Endothelial cell of umbilical vein (primary cell): ENCODE measurements at regions not wholly inside any gene's neighbourhood (a gene's known extent, or its start where the extent isn't known, plus 50 kb on each side); places are given as distances from the start of the nearest gene placed in this dataset.

Experiments used
- BruUV-seq: library from RNA; stranded (reverse); fragments of 400-500 nt; replicated peaks from 2 replicates; lab custom pipeline; 2021; lab: Mats Ljungman, UMichigan
- CTCF ChIA-PET: fragments of 300-600, 350-600 bp; sonication (Branson Sonifier 250); formaldehyde crosslinking; loops from one replicate; lab custom pipeline; 2021; ENCODE audit warnings: antibody characterized with exemption, inconsistent platforms; lab: Charles Lee
- POLR2A ChIA-PET: fragments of 300-600, 350-600 bp; sonication (Branson Sonifier 250); formaldehyde crosslinking; loops from one replicate; lab custom pipeline; 2021; ENCODE audit warnings: antibody characterized with exemption, inconsistent platforms; lab: Charles Lee
- DNase-seq: peaks from one replicate; pipeline ENCODE4 v3.0.0-alpha.2; 2011; ENCODE audit warnings: low read depth, low spot score
- FAIRE-seq: peaks from 2 replicates; lab custom pipeline; 2011; peaks lifted over from hg19 to GRCh38; lab: Jason Lieb, UNC
- H2AFZ ChIP-seq: 2 replicates; pipeline ENCODE4 v1.6.0; 2012; ENCODE audit warnings: low read depth, low read length, control low read depth, inconsistent platforms
- H3K27ac ChIP-seq: 2 replicates; pipeline ENCODE4 v1.5.1; 2011; ENCODE audit warnings: low read depth, mild to moderate bottlenecking, control low read depth, low read length, moderate library complexity; ENCODE audit not compliant: insufficient read depth
- H3K27me3 ChIP-seq, 2 experiments: 2 replicates each; pipeline versions ENCODE4 v1.6.0 to v1.6.1; 2011; ENCODE audit warnings: low read length in 2 of 2, mixed read lengths in 1 of 2; ENCODE audit not compliant: control insufficient read depth in 2 of 2, insufficient read depth in 2 of 2
- H3K36me3 ChIP-seq, 2 experiments: 2 replicates in 1 of 2; 3 replicates in 1 of 2; pipeline ENCODE4 v1.5.1; 2011; ENCODE audit warnings: low read length in 2 of 2, mild to moderate bottlenecking in 1 of 2, moderate library complexity in 1 of 2; ENCODE audit not compliant: control insufficient read depth in 2 of 2, insufficient read depth in 2 of 2; ENCODE audit errors: extremely low read depth in 1 of 2
- H3K4me1 ChIP-seq: 3 replicates; pipeline ENCODE4 v1.5.1; 2011; ENCODE audit warnings: mild to moderate bottlenecking, low read length; ENCODE audit not compliant: control insufficient read depth, insufficient read depth; ENCODE audit errors: extremely low read depth
- H3K4me2 ChIP-seq: 2 replicates; pipeline ENCODE4 v1.6.1; 2011; ENCODE audit warnings: low read length, control low read depth, mixed read lengths; ENCODE audit not compliant: insufficient read depth
- H3K4me3 ChIP-seq, 3 experiments: fragments of 200-600 bp in 1 of 3; sonication (generic), shearing (Covaris generic) in 1 of 3; replicated peaks in 1 of 3; 2 replicates each; pipeline ENCODE4 v1.5.1; 2011 to 2016; ENCODE audit warnings: control low read depth in 3 of 3, low read length in 3 of 3, mild to moderate bottlenecking in 2 of 3, inconsistent platforms in 1 of 3, low read depth in 1 of 3, moderate library complexity in 1 of 3; ENCODE audit not compliant: insufficient read depth in 1 of 3
- H3K79me2 ChIP-seq: 2 replicates; pipeline ENCODE4 v1.6.0; 2012; ENCODE audit warnings: low read length, inconsistent platforms; ENCODE audit not compliant: control insufficient read depth, insufficient read depth
- H3K9ac ChIP-seq: replicated peaks from 2 replicates; pipeline ENCODE3; 2011; ENCODE audit warnings: low read length, control low read depth; ENCODE audit not compliant: insufficient read depth; ENCODE audit errors: extremely low read depth
- H3K9me1 ChIP-seq: replicated peaks from 3 replicates; pipeline ENCODE4 v1.6.0; 2011; ENCODE audit warnings: mild to moderate bottlenecking, low read length; ENCODE audit not compliant: control insufficient read depth, insufficient read depth; ENCODE audit errors: extremely low read depth
- H3K9me3 ChIP-seq: replicated peaks from 2 replicates; pipeline ENCODE4 v1.5.1; 2012; ENCODE audit warnings: low read length, inconsistent platforms; ENCODE audit not compliant: control insufficient read depth, insufficient read depth
- H4K20me1 ChIP-seq: replicated peaks from 2 replicates; pipeline ENCODE3; 2011; ENCODE audit warnings: mild to moderate bottlenecking, low read length; ENCODE audit not compliant: control insufficient read depth, insufficient read depth; ENCODE audit errors: extremely low read depth
- CTCF ChIP-seq, 2 donors: IDR thresholded peaks; 1 replicate in 1 of 2; 2 replicates in 1 of 2; pipeline ENCODE4 v1.5.1; 2011; ENCODE audit warnings: low read length in 2 of 2, mild to moderate bottlenecking in 2 of 2, moderate library complexity in 2 of 2, control low read depth in 1 of 2, inconsistent platforms in 1 of 2, low read depth in 1 of 2; ENCODE audit not compliant: insufficient read depth in 1 of 2; ENCODE audit errors: extremely low read depth in 1 of 2
- EZH2 ChIP-seq: IDR thresholded peaks from 2 replicates; pipeline ENCODE4 v1.6.1; 2012; ENCODE audit warnings: borderline replicate concordance, low read depth, mild to moderate bottlenecking, moderate library complexity, low read length, inconsistent platforms; ENCODE audit not compliant: severe bottlenecking
- FOS ChIP-seq: IDR thresholded peaks from 2 replicates; pipeline ENCODE4 v1.6.1; 2011; ENCODE audit warnings: mild to moderate bottlenecking, low read length, moderate library complexity, borderline replicate concordance; ENCODE audit not compliant: insufficient read depth
- GATA2 ChIP-seq: IDR thresholded peaks from 2 replicates; pipeline ENCODE4 v1.7.0; 2011; ENCODE audit warnings: low read depth, mild to moderate bottlenecking, moderate library complexity, mixed read lengths, low read length; ENCODE audit not compliant: insufficient read length, insufficient read depth
- JUN ChIP-seq: IDR thresholded peaks from 2 replicates; pipeline ENCODE4 v1.6.1; 2011; ENCODE audit warnings: borderline replicate concordance, low read depth; ENCODE audit not compliant: insufficient read length, insufficient read depth
- MAX ChIP-seq: IDR thresholded peaks from 2 replicates; pipeline ENCODE4 v1.6.1; 2011; ENCODE audit not compliant: insufficient read depth, insufficient read length
- MYC ChIP-seq: IDR thresholded peaks from one replicate; pipeline ENCODE4 v1.6.1; 2011; ENCODE audit warnings: mild to moderate bottlenecking, low read depth, low read length
- POLR2A ChIP-seq: IDR thresholded peaks from 2 replicates; pipeline ENCODE4 v1.6.1; 2012; ENCODE audit warnings: low read depth, mild to moderate bottlenecking, control low read depth, low read length
- POLR2AphosphoS5 ChIP-seq: IDR thresholded peaks from 2 replicates; pipeline ENCODE4 v1.6.1; 2012; ENCODE audit warnings: low read depth, mild to moderate bottlenecking, control low read depth, low read length, moderate library complexity; ENCODE audit not compliant: insufficient read depth
- dilution Hi-C: fragments of 300-500 bp; cut with MboI; formaldehyde crosslinking; loops from one replicate; pipeline ENCODE4 v1.15.0; 2019; ENCODE audit warnings: low sequenced_read_pairs; ENCODE audit not compliant: extremely low pct_ligation_motif_present
- intact Hi-C: fragments of 100-400 bp; cut with micrococcal nuclease; formaldehyde crosslinking; loops from one replicate; pipeline ENCODE4 v1.10.0; 2022

GRCh38 chr5:11997942-11998341 lies 93.7 kb upstream of the CTNND2 start:
- Histone ChIP-seq H3K9me3 (peaks cover 3% of the 10 kb centered on the region), H3K27ac (no peak overlapping the region), H2AFZ (no peak overlapping the region), H3K9ac (no peak overlapping the region), H3K36me3 (no peaks in the 10 kb centered on the region), H3K4me2 (no peak overlapping the region), H3K27me3 (no peaks in the 10 kb centered on the region), H3K4me3 (no peak overlapping the region), H4K20me1 (no peaks in the 10 kb centered on the region), H3K9me1 (no peaks in the 10 kb centered on the region), H3K79me2 (no peaks in the 10 kb centered on the region), H3K4me1 (no peaks in the 10 kb centered on the region)
- CTCF ChIA-PET: no interaction called here
- DNase-seq (no peak), FAIRE-seq (no peak)
- POLR2A ChIA-PET: no interaction called here
- BruUV-seq: no TSS peak
- TF ChIP-seq POLR2AphosphoS5: no peak
- TF ChIP-seq MAX: no peak
- TF ChIP-seq CTCF (IDR thresholded peaks at IDR 0.05; ENCODE audit: extremely low read depth in 1 of 2, insufficient read depth in 1 of 2, low read depth in 1 of 2, low read length in 2 of 2): no peak
- no peak for TF ChIP-seq GATA2
- TF ChIP-seq EZH2: no peak
- TF ChIP-seq FOS: no peak
- TF ChIP-seq JUN: no peak
- no peak for TF ChIP-seq POLR2A
- no peak for TF ChIP-seq MYC
- dilution Hi-C loops (no loop called here), intact Hi-C loops (no loop called here)
